ENCODE measurements at regions not wholly inside any gene's neighbourhood (a gene's known extent, or its start where the extent isn't known, plus 50 kb on each side); places are given as distances from the start of the nearest gene placed in this dataset.
"Not testable (repeated sequence)": the region's sequence is repeated elsewhere in the genome, so short reads cannot be mapped to it uniquely, and the experiment has no call there.

DNA sequence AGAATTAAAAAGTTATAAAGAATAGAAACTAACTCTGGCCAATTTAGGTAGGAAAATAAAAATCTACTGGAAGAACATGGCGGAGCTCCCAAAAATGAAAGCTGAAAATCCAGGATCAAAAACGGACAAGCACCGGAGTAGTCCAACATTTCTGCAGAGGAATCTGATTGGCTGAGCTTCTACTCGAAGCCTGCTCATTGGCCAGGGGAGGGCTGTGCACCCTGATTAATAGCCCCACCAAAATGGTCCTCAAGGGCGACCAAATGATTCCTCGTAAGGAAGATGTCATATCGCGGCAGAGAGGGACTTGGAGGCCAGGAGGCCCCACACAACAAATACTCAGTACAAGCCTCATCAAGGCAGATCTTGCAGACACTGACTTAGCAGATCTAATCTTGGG, 900.7 kb downstream of the UQCRFS1 start:
- H3K27ac ChIP-seq, result no peak overlapping the region
- no peaks in the 10 kb centered on the region for H3K4me1 ChIP-seq
- H3K27me3 ChIP-seq, result no peaks in the 10 kb centered on the region
- H3K36me3 ChIP-seq, result no peaks in the 10 kb centered on the region
- no peaks in the 10 kb centered on the region for H3K9me3 ChIP-seq
- no peak overlapping the region for H3K4me3 ChIP-seq
- intact Hi-C loops (cut with DNase I), result no loop called here
- TF ChIP-seq, protein P1, sequence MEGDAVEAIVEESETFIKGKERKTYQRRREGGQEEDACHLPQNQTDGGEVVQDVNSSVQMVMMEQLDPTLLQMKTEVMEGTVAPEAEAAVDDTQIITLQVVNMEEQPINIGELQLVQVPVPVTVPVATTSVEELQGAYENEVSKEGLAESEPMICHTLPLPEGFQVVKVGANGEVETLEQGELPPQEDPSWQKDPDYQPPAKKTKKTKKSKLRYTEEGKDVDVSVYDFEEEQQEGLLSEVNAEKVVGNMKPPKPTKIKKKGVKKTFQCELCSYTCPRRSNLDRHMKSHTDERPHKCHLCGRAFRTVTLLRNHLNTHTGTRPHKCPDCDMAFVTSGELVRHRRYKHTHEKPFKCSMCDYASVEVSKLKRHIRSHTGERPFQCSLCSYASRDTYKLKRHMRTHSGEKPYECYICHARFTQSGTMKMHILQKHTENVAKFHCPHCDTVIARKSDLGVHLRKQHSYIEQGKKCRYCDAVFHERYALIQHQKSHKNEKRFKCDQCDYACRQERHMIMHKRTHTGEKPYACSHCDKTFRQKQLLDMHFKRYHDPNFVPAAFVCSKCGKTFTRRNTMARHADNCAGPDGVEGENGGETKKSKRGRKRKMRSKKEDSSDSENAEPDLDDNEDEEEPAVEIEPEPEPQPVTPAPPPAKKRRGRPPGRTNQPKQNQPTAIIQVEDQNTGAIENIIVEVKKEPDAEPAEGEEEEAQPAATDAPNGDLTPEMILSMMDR (IDR thresholded peaks at IDR 0.05), result no peak
- H3K9ac ChIP-seq (ENCODE audit: low read depth in 2 of 2, low read length in 2 of 2), result no peak overlapping the region
- no peak for DNase-seq

DNA sequence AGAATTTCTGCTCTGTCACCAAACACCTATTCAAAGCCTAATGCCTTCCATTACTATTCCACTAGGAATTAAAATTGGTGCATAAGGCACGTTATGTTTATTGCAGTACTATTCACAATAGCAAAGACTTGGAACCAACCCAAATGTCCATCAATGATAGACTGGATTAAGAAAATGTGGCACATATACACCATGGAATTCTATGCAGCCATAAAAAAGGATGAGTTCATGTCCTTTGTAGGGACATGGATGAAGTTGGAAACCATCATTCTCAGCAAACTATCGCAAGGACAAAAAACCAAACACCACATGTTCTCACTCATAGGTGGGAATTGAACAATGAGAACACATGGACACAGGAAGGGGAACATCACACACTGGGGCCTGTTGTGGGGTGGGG, 902.1 kb downstream of the UQCRFS1 start:
- H3K36me3 ChIP-seq; H3K4me3 ChIP-seq; H3K9ac ChIP-seq (ENCODE audit: low read depth in 2 of 2, low read length in 2 of 2); H3K27me3 ChIP-seq; DNase-seq; H3K4me1 ChIP-seq; H3K27ac ChIP-seq; H3K9me3 ChIP-seq; intact Hi-C loops (cut with DNase I): not testable (repeated sequence)

DNA sequence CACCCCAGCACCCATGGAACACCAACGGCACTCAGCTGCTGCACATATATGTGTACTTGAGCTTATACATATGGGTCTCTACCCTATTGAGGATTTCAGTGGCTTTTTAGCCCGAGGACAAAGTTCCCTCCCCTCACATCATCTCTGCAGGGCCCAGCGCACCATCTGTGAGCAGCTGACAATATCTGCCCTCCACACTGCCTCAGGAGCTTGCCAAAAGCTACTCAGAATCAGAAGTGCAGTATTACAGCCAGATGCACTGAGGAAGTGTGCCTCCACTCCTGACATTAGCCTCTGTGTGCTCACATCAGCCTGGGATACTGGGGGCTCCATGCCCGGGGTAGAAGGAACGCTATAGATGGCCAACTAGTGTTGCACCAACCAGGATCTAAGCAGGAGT, 903.9 kb downstream of the UQCRFS1 start:
- H3K36me3 ChIP-seq, result no peaks in the 10 kb centered on the region
- DNase-seq, result no peak
- no peak overlapping the region for H3K4me3 ChIP-seq
- H3K9ac ChIP-seq (ENCODE audit: low read depth in 2 of 2, low read length in 2 of 2), result no peak overlapping the region
- H3K9me3 ChIP-seq, result no peaks in the 10 kb centered on the region
- intact Hi-C loops (cut with DNase I), result no loop called here
- no peaks in the 10 kb centered on the region for H3K27me3 ChIP-seq
- no peak overlapping the region for H3K27ac ChIP-seq
- TF ChIP-seq, protein P1 (IDR thresholded peaks at IDR 0.05), result no peak
- H3K4me1 ChIP-seq, result no peaks in the 10 kb centered on the region

DNA sequence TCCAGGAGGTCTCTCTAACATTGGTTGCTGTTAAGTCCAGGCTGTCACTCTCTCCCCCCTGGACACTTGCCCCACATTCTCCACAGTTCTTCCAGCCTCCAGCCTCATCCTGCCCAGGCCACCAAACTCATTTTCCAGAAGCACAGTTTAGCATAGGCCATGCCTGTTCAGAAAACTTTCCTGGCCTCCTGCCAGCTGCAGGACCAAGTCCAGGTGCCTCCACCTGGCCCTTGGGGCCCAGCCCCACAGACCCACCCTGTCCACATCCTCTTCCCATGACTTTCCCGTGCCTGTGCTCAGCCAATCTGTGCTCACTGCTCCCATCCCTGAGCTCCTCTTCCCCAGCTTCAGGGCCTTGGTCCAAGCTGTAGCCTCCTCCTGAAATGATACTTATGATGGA, 905.0 kb downstream of the UQCRFS1 start:
- no peaks in the 10 kb centered on the region for H3K27me3 ChIP-seq
- H3K9me3 ChIP-seq, result no peaks in the 10 kb centered on the region
- H3K27ac ChIP-seq, result no peak overlapping the region
- H3K36me3 ChIP-seq, result no peaks in the 10 kb centered on the region
- TF ChIP-seq, protein P1 (IDR thresholded peaks at IDR 0.05), result no peak
- H3K4me1 ChIP-seq, result no peaks in the 10 kb centered on the region
- no peak for DNase-seq
- intact Hi-C loops (cut with DNase I), result no loop called here
- H3K4me3 ChIP-seq, result no peak overlapping the region
- no peak overlapping the region for H3K9ac ChIP-seq (ENCODE audit: low read depth in 2 of 2, low read length in 2 of 2)

DNA sequence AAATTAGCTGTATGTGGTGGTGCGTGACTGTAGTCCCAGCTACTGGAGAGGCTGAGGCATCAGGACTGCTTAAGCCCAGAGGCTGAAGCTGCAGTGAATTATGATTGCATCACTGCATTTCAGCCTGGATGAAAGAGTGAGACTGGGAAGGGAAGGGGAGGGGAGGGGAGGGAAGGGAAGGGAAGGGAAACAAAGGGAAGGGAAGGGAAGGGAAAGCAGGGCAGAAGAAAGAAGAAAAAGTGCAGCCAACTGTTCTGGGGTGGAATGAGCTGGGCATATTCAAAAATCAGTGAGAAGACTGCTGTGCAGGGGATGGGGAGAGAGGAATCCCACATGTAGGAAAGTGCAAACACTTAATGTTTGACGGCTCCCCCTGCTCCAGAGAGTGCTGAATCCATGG, 905.5 kb downstream of the UQCRFS1 start:
- Histone ChIP-seq H3K4me1 (no peaks in the 10 kb centered on the region), H3K9ac (ENCODE audit: low read depth in 2 of 2, low read length in 2 of 2) (no peak overlapping the region), H3K36me3 (no peaks in the 10 kb centered on the region), H3K4me3 (no peak overlapping the region), H3K27ac (no peak overlapping the region), H3K9me3 (no peaks in the 10 kb centered on the region), H3K27me3 (no peaks in the 10 kb centered on the region)
- DNase-seq, result no peak
- TF ChIP-seq, protein P1 (IDR thresholded peaks at IDR 0.05), result no peak
- intact Hi-C loops (cut with DNase I), result no loop called here

DNA sequence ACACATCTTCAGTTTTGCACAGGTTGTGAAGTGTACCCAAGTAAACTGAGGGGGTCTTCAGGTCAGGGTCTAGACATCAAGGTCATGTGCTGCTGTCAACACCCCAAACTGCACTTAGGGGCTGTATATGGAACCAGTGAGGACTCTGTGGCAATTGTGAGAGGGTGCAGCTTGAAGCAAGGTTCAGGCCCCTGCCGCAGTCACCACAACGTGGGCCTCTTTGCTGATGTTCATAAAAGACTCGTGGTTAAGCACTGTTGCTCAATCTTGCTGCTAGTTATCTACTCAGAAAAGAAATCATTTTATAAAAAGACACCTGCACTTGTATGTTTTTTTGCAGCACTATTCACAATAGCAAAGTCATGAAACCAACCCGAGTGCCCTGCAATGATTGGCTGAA, 907.4 kb downstream of the UQCRFS1 start:
- Histone ChIP-seq H3K4me3 (no peak overlapping the region), H3K9ac (ENCODE audit: low read depth in 2 of 2, low read length in 2 of 2) (no peak overlapping the region), H3K27ac (no peak overlapping the region), H3K27me3 (no peaks in the 10 kb centered on the region), H3K9me3 (no peaks in the 10 kb centered on the region), H3K4me1 (no peaks in the 10 kb centered on the region), H3K36me3 (no peaks in the 10 kb centered on the region)
- intact Hi-C loops (cut with DNase I), result no loop called here
- TF ChIP-seq, protein P1 (IDR thresholded peaks at IDR 0.05), result no peak
- DNase-seq, result no peak
